ENCODE measurements at regions not wholly inside any gene's neighbourhood (a gene's known extent, or its start where the extent isn't known, plus 50 kb on each side); places are given as distances from the start of the nearest gene placed in this dataset.

GRCh38 chr2:37865640-37866039 is 59.4 kb upstream of the RMDN2 start:
- H3K27ac ChIP-seq, result no peak overlapping the region
- TF ChIP-seq KDM1A (IDR thresholded peaks at IDR 0.05; ENCODE audit: low read depth), result no peak
- TF ChIP-seq JUNB (IDR thresholded peaks at IDR 0.05), result no peak
- no peak for TF ChIP-seq CHD4 (IDR thresholded peaks at IDR 0.05; ENCODE audit: borderline replicate concordance)
- no peak for TF ChIP-seq EHF (CRISPR knock-in tag; IDR thresholded peaks at IDR 0.05)
- TF ChIP-seq, protein P1, sequence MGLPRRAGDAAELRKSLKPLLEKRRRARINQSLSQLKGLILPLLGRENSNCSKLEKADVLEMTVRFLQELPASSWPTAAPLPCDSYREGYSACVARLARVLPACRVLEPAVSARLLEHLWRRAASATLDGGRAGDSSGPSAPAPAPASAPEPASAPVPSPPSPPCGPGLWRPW (IDR thresholded peaks at IDR 0.05), result no peak
- no peak for TF ChIP-seq MAZ (IDR thresholded peaks at IDR 0.05; ENCODE audit: borderline replicate concordance, low read depth, low read length)
- no peak for TF ChIP-seq FOSL2 (IDR thresholded peaks at IDR 0.05)
- TF ChIP-seq FOSL2 (CRISPR knock-in tag; IDR thresholded peaks at IDR 0.05), result no peak
- no peak for TF ChIP-seq MAFK (IDR thresholded peaks at IDR 0.05; ENCODE audit: partially characterized antibody)
- TF ChIP-seq BHLHE40 (IDR thresholded peaks at IDR 0.05; ENCODE audit: low read depth, low read length), result no peak
- TF ChIP-seq GATA3 (IDR thresholded peaks at IDR 0.05; ENCODE audit: borderline replicate concordance), result no peak
- DNase-seq (ENCODE audit: low read depth in 1 of 2, low spot score in 1 of 2) (no peak), FAIRE-seq (no peak), ATAC-seq (no peak)
- ChIA-PET CTCF (interaction anchor here (1.4 to 2.7 kb wide), 4 partner anchors 11 to 470 kb away, joined by 4 to 20 read pairs (median 10); no protein-coding TSS in a partner anchor), POLR2A (no interaction called here)
- H3K4me3 ChIP-seq, result no peak overlapping the region
- H3K9me3 ChIP-seq, result no peaks in the 10 kb centered on the region
- no peaks in the 10 kb centered on the region for H3K4me1 ChIP-seq
- 74% methylated on average over 5 of the region's 5 CpGs for WGBS (ENCODE audit: missing lambda C conversion rate)
- H3K4me2 ChIP-seq, result no peak overlapping the region

GRCh38 chr2:37866171-37866934 is 58.7 kb upstream of the RMDN2 start:
- WGBS (ENCODE audit: missing lambda C conversion rate), result 64% methylated on average over 5 of the region's 5 CpGs
- ChIA-PET CTCF (interaction anchor here (1.4 to 3.6 kb wide), 4 partner anchors 10 to 471 kb away, joined by 4 to 33 read pairs (median 14); no protein-coding TSS in a partner anchor), POLR2A (no interaction called here)
- TF ChIP-seq HOXB13 (CRISPR knock-in tag; IDR thresholded peaks at IDR 0.05; ENCODE audit: low read depth), result no peak
- TF ChIP-seq RAD21 (conservative IDR thresholded peaks at IDR 0.05 in 1 of 2, IDR thresholded peaks at IDR 0.05 in 1 of 2), result no peak
- TF ChIP-seq, protein P2, sequence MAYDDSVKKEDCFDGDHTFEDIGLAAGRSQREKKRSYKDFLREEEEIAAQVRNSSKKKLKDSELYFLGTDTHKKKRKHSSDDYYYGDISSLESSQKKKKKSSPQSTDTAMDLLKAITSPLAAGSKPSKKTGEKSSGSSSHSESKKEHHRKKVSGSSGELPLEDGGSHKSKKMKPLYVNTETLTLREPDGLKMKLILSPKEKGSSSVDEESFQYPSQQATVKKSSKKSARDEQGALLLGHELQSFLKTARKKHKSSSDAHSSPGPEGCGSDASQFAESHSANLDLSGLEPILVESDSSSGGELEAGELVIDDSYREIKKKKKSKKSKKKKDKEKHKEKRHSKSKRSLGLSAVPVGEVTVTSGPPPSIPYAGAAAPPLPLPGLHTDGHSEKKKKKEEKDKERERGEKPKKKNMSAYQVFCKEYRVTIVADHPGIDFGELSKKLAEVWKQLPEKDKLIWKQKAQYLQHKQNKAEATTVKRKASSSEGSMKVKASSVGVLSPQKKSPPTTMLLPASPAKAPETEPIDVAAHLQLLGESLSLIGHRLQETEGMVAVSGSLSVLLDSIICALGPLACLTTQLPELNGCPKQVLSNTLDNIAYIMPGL (CRISPR knock-in tag; IDR thresholded peaks at IDR 0.05; ENCODE audit: borderline replicate concordance), result no peak
- TF ChIP-seq CBX8 (IDR thresholded peaks at IDR 0.05), result no peak
- TF ChIP-seq, protein P3, sequence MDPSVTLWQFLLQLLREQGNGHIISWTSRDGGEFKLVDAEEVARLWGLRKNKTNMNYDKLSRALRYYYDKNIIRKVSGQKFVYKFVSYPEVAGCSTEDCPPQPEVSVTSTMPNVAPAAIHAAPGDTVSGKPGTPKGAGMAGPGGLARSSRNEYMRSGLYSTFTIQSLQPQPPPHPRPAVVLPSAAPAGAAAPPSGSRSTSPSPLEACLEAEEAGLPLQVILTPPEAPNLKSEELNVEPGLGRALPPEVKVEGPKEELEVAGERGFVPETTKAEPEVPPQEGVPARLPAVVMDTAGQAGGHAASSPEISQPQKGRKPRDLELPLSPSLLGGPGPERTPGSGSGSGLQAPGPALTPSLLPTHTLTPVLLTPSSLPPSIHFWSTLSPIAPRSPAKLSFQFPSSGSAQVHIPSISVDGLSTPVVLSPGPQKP (IDR thresholded peaks at IDR 0.05; ENCODE audit: low read depth, low read length), result no peak
- no peaks in the 10 kb centered on the region for H3K4me1 ChIP-seq
- H3K4me2 ChIP-seq, result no peak overlapping the region
- DNase-seq (ENCODE audit: low read depth in 1 of 2, low spot score in 1 of 2) (no peak), ATAC-seq (no peak), FAIRE-seq (no peak)
- H3K9me3 ChIP-seq, result no peaks in the 10 kb centered on the region
- no peak overlapping the region for H3K27ac ChIP-seq
- no peak overlapping the region for H3K4me3 ChIP-seq

- FAIRE-seq, result no peak
- POLR2A ChIA-PET, result no interaction called here
- no peak overlapping the region for H3K4me3 ChIP-seq
- WGBS (ENCODE audit: missing lambda C conversion rate), result 45% methylated on average over 2 of the region's 2 CpGs
- no peak overlapping the region for H3K4me2 ChIP-seq
- CTCF ChIA-PET, result interaction anchor here (1.3 to 3.6 kb wide), 3 partner anchors 10 to 471 kb away, joined by 3 to 33 read pairs (median 24); no protein-coding TSS in a partner anchor
- H3K4me1 ChIP-seq, result 0 out of 3 replicates have a peak, but pooled peaks cover 4% of the 10 kb centered on the region
- no peaks in the 10 kb centered on the region for H3K9me3 ChIP-seq
- no peak overlapping the region for H3K27ac ChIP-seq
- TF ChIP-seq ZC3H11A (IDR thresholded peaks at IDR 0.05) (no peak), FOXS1 (CRISPR knock-in tag; IDR thresholded peaks at IDR 0.05) (no peak), HOXB5 (CRISPR knock-in tag; IDR thresholded peaks at IDR 0.05) (no peak), CHD2 (IDR thresholded peaks at IDR 0.05; ENCODE audit: low read length, partially characterized antibody) (no peak), NR3C1 (IDR thresholded peaks at IDR 0.05) (no peak)
- TF ChIP-seq, protein P4, sequence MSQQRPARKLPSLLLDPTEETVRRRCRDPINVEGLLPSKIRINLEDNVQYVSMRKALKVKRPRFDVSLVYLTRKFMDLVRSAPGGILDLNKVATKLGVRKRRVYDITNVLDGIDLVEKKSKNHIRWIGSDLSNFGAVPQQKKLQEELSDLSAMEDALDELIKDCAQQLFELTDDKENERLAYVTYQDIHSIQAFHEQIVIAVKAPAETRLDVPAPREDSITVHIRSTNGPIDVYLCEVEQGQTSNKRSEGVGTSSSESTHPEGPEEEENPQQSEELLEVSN (IDR thresholded peaks at IDR 0.05; ENCODE audit: borderline replicate concordance, low read depth), result no peak
- DNase-seq (ENCODE audit: low read depth in 1 of 2, low spot score in 1 of 2), result no peak
- ATAC-seq, result no peak
These were observed 57.9 kb upstream of the RMDN2 start for GRCh38 chr2:37867166-37867565.

All from A549 (cell line).